ENCODE measurements at regions not wholly inside any gene's neighbourhood (a gene's known extent, or its start where the extent isn't known, plus 50 kb on each side); places are given as distances from the start of the nearest gene placed in this dataset.

- TF ChIP-seq CTCF (IDR thresholded peaks at IDR 0.05; ENCODE audit: borderline replicate concordance, extremely low read depth, low read length, poor library complexity, severe bottlenecking) (no peak), EZH2 (IDR thresholded peaks at IDR 0.05; ENCODE audit: borderline replicate concordance, low read depth, low read length, severe bottlenecking) (no peak)
These were observed 198.7 kb upstream of the SLITRK1 start for GRCh38 chr13:84080748-84081530.
